LNCAP (cell line): ENCODE measurements at regions not wholly inside any gene's neighbourhood (a gene's known extent, or its start where the extent isn't known, plus 50 kb on each side); places are given as distances from the start of the nearest gene placed in this dataset.

Source experiments
- CTCF ChIP-seq: fragments of 450-650 bp; IDR thresholded peaks from 2 replicates; pipeline ENCODE4 v1.5.1; 2017; ENCODE audit warnings: mild to moderate bottlenecking

- TF ChIP-seq CTCF: no peak
Observed at GRCh38 chr2:122323927-122324326, 568.5 kb downstream of the TSN start.

GRCh38 chr2:122326471-122326870 is 571.0 kb downstream of the TSN start:
- TF ChIP-seq CTCF: no peak

GRCh38 chr2:122328816-122329215 is 573.4 kb downstream of the TSN start:
- TF ChIP-seq CTCF: no peak

- TF ChIP-seq CTCF: no peak
Observed at GRCh38 chr2:122329278-122329677, 573.8 kb downstream of the TSN start.

- no peak for TF ChIP-seq CTCF
Observed at GRCh38 chr2:122333932-122334331, 578.5 kb downstream of the TSN start.

- TF ChIP-seq CTCF: no peak
Observed at GRCh38 chr2:122338000-122338399, 582.5 kb downstream of the TSN start.

GRCh38 chr2:122340246-122340645 is 584.8 kb downstream of the TSN start:
- no peak for TF ChIP-seq CTCF

GRCh38 chr2:122341007-122341406 is 585.6 kb downstream of the TSN start:
- TF ChIP-seq CTCF: no peak
